ENCODE measurements at regions not wholly inside any gene's neighbourhood (a gene's known extent, or its start where the extent isn't known, plus 50 kb on each side); places are given as distances from the start of the nearest gene placed in this dataset.

DNA sequence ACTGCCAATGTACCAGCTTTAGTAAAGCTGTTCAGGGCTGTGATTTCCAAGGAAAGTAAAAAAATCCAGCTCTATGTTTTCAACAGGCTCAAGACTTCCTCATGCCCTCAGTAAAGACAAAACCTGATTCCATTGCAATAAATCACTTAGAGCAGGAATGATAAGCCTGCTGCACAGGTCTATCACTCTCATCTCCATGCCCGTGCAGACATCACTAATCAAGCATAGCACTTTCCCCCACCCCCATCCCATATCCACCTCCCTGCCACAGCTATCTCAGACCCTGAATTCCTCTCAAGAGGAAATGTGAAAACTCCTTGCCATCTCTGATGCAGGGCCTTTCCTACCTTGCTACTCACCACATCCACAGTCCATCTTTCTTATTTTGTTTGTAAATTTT, 554.9 kb downstream of the MAFB start:
- TF ChIP-seq POLR2A (IDR thresholded peaks at IDR 0.05; ENCODE audit: low read depth, low read length), result no peak
- TF ChIP-seq TAF1 (IDR thresholded peaks at IDR 0.05; ENCODE audit: low read depth, low read length), result no peak

Data from GM12891 (cell line).